Neural progenitor cell (in vitro differentiated cells): ENCODE measurements at regions not wholly inside any gene's neighbourhood (a gene's known extent, or its start where the extent isn't known, plus 50 kb on each side); places are given as distances from the start of the nearest gene placed in this dataset.

ENCODE experiments used
- DNase-seq: peaks from one replicate; pipeline ENCODE4 v3.0.0-alpha.2; 2016; ENCODE audit warnings: low spot score
- H2AFZ ChIP-seq: fragments of 200-600 bp; sonication (generic); replicated peaks from 2 replicates; pipeline ENCODE4 v1.6.1; 2016; ENCODE audit warnings: antibody characterized with exemption
- H3F3A ChIP-seq: fragments of 200-600 bp; sonication (generic); 2 replicates; pipeline ENCODE4 v1.6.1; 2016; ENCODE audit warnings: antibody characterized with exemption, low read depth
- H3K27ac ChIP-seq: fragments of 200-600 bp; sonication (generic); 2 replicates; pipeline ENCODE4 v1.5.1; 2016; ENCODE audit warnings: mild to moderate bottlenecking
- H3K27me3 ChIP-seq: fragments of 200-600 bp; sonication (generic); 2 replicates; pipeline ENCODE4 v1.6.1; 2016; ENCODE audit warnings: mild to moderate bottlenecking, moderate library complexity
- H3K36me3 ChIP-seq: fragments of 200-600 bp; sonication (generic); 2 replicates; pipeline ENCODE4 v1.5.1; 2016
- H3K4me1 ChIP-seq: fragments of 200-600 bp; sonication (generic); 2 replicates; pipeline ENCODE4 v1.6.1; 2016; ENCODE audit warnings: mixed run types
- H3K4me2 ChIP-seq: fragments of 200-600 bp; sonication (generic); 2 replicates; pipeline ENCODE4 v1.6.1; 2016
- H3K4me3 ChIP-seq: fragments of 200-600 bp; sonication (generic); 2 replicates; pipeline ENCODE4 v1.5.1; 2016
- H3K79me2 ChIP-seq: fragments of 200-600 bp; sonication (generic); 2 replicates; pipeline ENCODE4 v1.6.1; 2016; ENCODE audit warnings: low read depth
- H3K9ac ChIP-seq: fragments of 200-600 bp; sonication (generic); 2 replicates; pipeline ENCODE4 v1.6.1; 2016
- H3K9me3 ChIP-seq: fragments of 200-600 bp; sonication (generic); 2 replicates; pipeline ENCODE4 v1.5.1; 2016; ENCODE audit warnings: low read depth
- H4K20me1 ChIP-seq: fragments of 200-600 bp; sonication (generic); 2 replicates; pipeline ENCODE4 v1.6.1; 2016; ENCODE audit warnings: low read depth
- H3K27ac Mint-ChIP-seq: 3 replicates; pipeline ENCODE4 v1.8.0; 2021; ENCODE audit warnings: mixed read lengths
- H3K27me3 Mint-ChIP-seq: 2 replicates; pipeline ENCODE4 v1.8.0; 2022; ENCODE audit warnings: low read depth, mild to moderate bottlenecking, inconsistent platforms, moderate library complexity, mixed read lengths; ENCODE audit not compliant: insufficient read depth
- H3K36me3 Mint-ChIP-seq: 3 replicates; pipeline ENCODE4 v1.8.0; 2021; ENCODE audit warnings: mixed read lengths
- H3K4me1 Mint-ChIP-seq: 3 replicates; pipeline ENCODE4 v1.8.0; 2021; ENCODE audit warnings: mixed read lengths
- H3K4me3 Mint-ChIP-seq: 3 replicates; pipeline ENCODE4 v1.8.0; 2021; ENCODE audit warnings: mild to moderate bottlenecking, moderate library complexity, mixed read lengths
- H3K9me3 Mint-ChIP-seq: 3 replicates; pipeline ENCODE4 v1.8.0; 2020; ENCODE audit warnings: mixed read lengths
- CTCF ChIP-seq: fragments of 200-600 bp; sonication (generic); IDR thresholded peaks from 2 replicates; pipeline ENCODE4 v1.5.1; 2017; ENCODE audit warnings: antibody characterized with exemption, mild to moderate bottlenecking
- EZH2 ChIP-seq: fragments of 200-600 bp; sonication (generic); IDR thresholded peaks from 2 replicates; pipeline ENCODE4 v1.6.1; 2017; ENCODE audit warnings: antibody characterized with exemption, mild to moderate bottlenecking, moderate library complexity
- EZH2phosphoT487 ChIP-seq: fragments of 200-600 bp; sonication (generic); IDR thresholded peaks from 2 replicates; pipeline ENCODE4 v1.6.1; 2017; ENCODE audit warnings: antibody characterized with exemption

- Mint-ChIP-seq H3K36me3 (no peaks in the 10 kb centered on the region), H3K27me3 (no peaks in the 10 kb centered on the region), H3K4me3 (no peak overlapping the region), H3K9me3 (peaks cover 2% of the 10 kb centered on the region), H3K4me1 (peaks cover 2% of the 10 kb centered on the region), H3K27ac (no peak overlapping the region)
- Histone ChIP-seq H3K4me3 (no peak overlapping the region), H3K9ac (no peak overlapping the region), H3F3A (no peaks in the 10 kb centered on the region), H3K27me3 (no peaks in the 10 kb centered on the region), H3K79me2 (no peaks in the 10 kb centered on the region), H2AFZ (no peak overlapping the region), H3K9me3 (no peaks in the 10 kb centered on the region), H3K27ac (no peak overlapping the region), H3K4me1 (peaks cover 9% of the 10 kb centered on the region), H3K36me3 (no peaks in the 10 kb centered on the region), H3K4me2 (no peak overlapping the region), H4K20me1 (no peaks in the 10 kb centered on the region)
- TF ChIP-seq CTCF: no peak
- TF ChIP-seq EZH2phosphoT487: no peak
- TF ChIP-seq EZH2: no peak
- DNase-seq: no peak
These were observed 165.7 kb downstream of the BMP4 start for GRCh38 chr14:53790731-53791500.

GRCh38 chr14:53788566-53788965 lies 168.1 kb downstream of the BMP4 start:
- no peak for TF ChIP-seq CTCF
- no peak for TF ChIP-seq EZH2
- no peak for TF ChIP-seq EZH2phosphoT487
- no peak overlapping the region for H2AFZ ChIP-seq
- H3K9me3 Mint-ChIP-seq: peaks cover 11% of the 10 kb centered on the region
- no peaks in the 10 kb centered on the region for H3K9me3 ChIP-seq
- H3K36me3 Mint-ChIP-seq: no peaks in the 10 kb centered on the region
- no peaks in the 10 kb centered on the region for H3F3A ChIP-seq
- no peaks in the 10 kb centered on the region for H3K79me2 ChIP-seq
- H3K9ac ChIP-seq: no peak overlapping the region
- no peak for DNase-seq
- H3K27ac Mint-ChIP-seq: no peak overlapping the region
- no peaks in the 10 kb centered on the region for H3K4me1 Mint-ChIP-seq
- no peak overlapping the region for H3K4me3 Mint-ChIP-seq
- H3K4me1 ChIP-seq: no peaks in the 10 kb centered on the region
- no peak overlapping the region for H3K27ac ChIP-seq
- no peak overlapping the region for H3K4me2 ChIP-seq
- no peaks in the 10 kb centered on the region for H3K36me3 ChIP-seq
- H3K4me3 ChIP-seq: no peak overlapping the region
- no peaks in the 10 kb centered on the region for H3K27me3 Mint-ChIP-seq
- H3K27me3 ChIP-seq: no peaks in the 10 kb centered on the region
- H4K20me1 ChIP-seq: no peaks in the 10 kb centered on the region

GRCh38 chr14:53786045-53786444 lies 170.6 kb downstream of the BMP4 start:
- no peaks in the 10 kb centered on the region for H3K36me3 Mint-ChIP-seq
- H3K9me3 ChIP-seq: no peaks in the 10 kb centered on the region
- no peak overlapping the region for H2AFZ ChIP-seq
- no peaks in the 10 kb centered on the region for H3K79me2 ChIP-seq
- no peak overlapping the region for H3K4me3 Mint-ChIP-seq
- H3K9ac ChIP-seq: no peak overlapping the region
- no peak for DNase-seq
- no peak overlapping the region for H3K27ac Mint-ChIP-seq
- H3K4me1 ChIP-seq: no peaks in the 10 kb centered on the region
- H3K27ac ChIP-seq: no peak overlapping the region
- peaks cover 11% of the 10 kb centered on the region for H3K9me3 Mint-ChIP-seq
- no peak for TF ChIP-seq EZH2
- no peak for TF ChIP-seq CTCF
- TF ChIP-seq EZH2phosphoT487: no peak
- H3K4me3 ChIP-seq: no peak overlapping the region
- no peaks in the 10 kb centered on the region for H4K20me1 ChIP-seq
- no peaks in the 10 kb centered on the region for H3K36me3 ChIP-seq
- H3F3A ChIP-seq: no peaks in the 10 kb centered on the region
- no peaks in the 10 kb centered on the region for H3K27me3 Mint-ChIP-seq
- H3K4me1 Mint-ChIP-seq: no peaks in the 10 kb centered on the region
- no peaks in the 10 kb centered on the region for H3K27me3 ChIP-seq
- no peak overlapping the region for H3K4me2 ChIP-seq
